Stimulated activated CD4-positive, alpha-beta T cell treated with anti-CD3 and anti-CD28 coated beads, Interleukin-12 subunit alpha, Interleukin-12 subunit beta, amount 100 ng/mL, for 24 hours (primary cell): ENCODE measurements at regions not wholly inside any gene's neighbourhood (a gene's known extent, or its start where the extent isn't known, plus 50 kb on each side); places are given as distances from the start of the nearest gene placed in this dataset.
A peak's percentile ranks its signal among the peaks of the same experiment; 100 is the strongest.

Experiments
- DNase-seq, 2 experiments: peaks; one replicate each; pipeline ENCODE4 v3.0.0-alpha.2; 2020; ENCODE audit warnings: low read depth in 2 of 2

DNA sequence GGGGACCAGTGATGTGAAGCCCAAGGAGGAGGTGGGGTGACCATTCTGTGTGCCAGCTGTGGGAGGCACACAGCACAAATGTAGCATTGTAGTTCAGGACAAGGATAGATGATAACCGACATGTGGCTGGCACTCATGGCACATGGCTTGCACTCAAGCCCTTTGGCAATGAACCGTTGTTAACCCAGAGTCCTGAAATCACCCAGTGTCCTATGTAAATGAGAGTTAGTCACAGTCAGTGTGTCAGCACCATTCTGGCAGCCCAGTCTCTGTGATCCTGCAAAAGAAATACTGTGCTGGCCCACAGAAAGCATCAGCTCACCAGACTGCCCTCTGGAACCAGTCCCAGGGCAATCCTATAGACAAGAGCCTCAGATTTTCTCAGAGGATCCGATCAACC is 339.3 kb downstream of the MID1IP1 start:
- DNase-seq = no peak

DNA sequence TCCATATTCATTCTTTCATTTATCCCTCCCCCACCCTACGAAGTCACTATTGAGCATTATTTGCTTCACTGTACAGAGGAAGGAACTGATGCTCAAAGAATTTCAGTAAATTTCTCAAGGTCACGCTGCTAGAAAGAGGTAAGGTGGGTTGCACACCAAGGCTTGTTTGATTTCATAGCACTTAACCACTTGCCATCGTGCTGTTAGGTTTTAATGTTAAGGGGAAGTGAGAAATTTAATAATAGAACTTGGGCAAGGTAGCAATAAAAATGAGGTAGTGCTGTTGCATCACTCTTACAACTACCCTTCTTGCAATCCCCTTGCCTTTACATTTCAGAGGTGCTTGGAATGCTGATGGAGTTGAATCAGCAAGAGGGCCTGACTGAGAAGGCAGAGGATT is 343.1 kb downstream of the MID1IP1 start:
- DNase-seq = no peak

DNA sequence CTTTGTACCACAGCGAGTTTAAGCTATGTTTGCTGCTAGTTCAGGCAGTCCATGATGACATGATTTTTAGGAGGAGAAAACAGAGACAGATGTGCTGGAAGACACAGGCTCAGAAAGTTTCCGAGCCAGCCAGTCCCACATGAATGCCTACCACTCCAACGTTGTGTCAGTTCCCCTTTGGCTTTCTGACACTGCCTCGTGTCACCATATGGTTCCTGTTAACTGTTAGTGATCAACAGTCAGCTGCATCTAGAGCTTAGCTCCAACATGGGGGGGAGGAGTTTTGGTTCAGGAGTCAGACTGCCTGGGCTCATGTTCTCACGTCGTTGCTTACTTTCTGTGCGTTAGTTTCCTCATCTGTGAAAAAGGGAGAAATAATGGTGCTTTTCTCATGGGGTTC is 343.7 kb downstream of the MID1IP1 start:
- no peak for DNase-seq

- DNase-seq = no peak
Measured at GRCh38 chrX:39145859-39146258, 344.6 kb downstream of the MID1IP1 start.

DNA sequence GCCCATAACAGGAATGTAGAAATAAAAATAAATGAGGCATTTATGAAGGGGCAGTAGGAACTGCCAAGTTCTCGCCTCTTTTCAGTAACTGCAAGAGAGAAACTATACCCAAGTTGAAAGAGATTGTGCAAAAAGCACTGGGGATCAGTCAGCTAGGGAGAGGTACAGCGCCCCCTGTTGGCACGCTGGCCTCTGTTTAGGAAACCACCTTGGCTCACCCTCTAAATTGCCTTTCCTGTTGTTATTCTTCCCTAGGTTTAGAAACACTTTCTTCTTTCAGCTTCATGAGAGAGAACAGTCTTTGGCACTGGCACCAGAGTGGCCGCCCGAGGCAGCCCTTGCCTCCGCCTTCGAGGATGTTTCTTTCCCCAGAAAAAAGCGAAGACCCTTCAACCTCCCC is 348.5 kb downstream of the MID1IP1 start:
- DNase-seq = peak in 1 of 2 experiments; percentile 47

DNA sequence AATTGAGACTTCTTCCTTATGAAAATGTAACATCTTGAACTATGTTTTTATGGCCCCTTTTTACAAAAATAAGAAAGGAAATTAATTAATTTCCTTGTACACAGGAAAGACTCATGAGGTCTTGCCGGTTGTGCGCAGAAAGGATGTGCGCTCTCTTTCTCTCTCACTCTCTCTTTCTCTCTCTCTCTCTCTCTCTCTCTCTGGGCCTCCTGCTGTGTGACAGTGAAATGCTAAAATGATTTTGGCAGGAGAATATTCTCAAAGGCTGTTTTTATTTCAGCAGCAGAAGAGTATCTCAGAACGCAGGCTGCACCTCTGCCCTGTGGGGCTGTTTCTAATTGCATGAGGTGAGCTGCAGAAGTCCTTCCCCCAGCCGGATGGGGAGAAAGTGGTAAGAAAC is 349.0 kb downstream of the MID1IP1 start:
- no peak for DNase-seq

- no peak for DNase-seq
Measured at GRCh38 chrX:39150621-39151020, 349.4 kb downstream of the MID1IP1 start.

DNA sequence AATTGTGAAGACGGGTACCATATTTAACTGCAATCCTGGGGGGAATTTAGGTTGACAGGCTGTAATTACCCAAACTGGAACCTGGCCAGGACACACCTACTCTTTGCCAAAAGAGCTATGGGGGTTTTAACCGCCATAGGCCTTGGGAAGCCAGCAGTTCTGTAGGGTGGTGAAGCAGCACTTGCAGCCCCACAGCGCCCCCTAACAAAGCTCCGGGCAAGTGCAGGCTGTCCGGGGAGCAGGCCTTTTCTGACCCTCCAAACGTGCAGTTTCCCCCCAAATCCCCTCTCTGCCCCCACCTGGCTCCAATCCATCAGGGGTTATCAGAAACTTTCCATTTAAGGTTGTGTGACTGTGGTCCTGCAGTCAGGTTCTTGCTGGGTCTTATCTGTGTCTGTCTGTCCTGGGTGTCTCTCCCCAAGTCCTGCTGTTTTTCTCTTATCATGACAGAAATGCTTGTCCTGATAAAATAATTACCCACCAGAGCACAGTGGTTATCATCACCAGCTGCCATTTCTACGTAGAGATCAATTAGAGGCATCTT is 350.9 kb downstream of the MID1IP1 start:
- no peak for DNase-seq

GRCh38 chrX:39156051-39156450 is 354.8 kb downstream of the MID1IP1 start:
- DNase-seq = no peak

- no peak for DNase-seq
Measured at GRCh38 chrX:39157006-39157405, 355.7 kb downstream of the MID1IP1 start.

GRCh38 chrX:39157796-39158195 is 356.5 kb downstream of the MID1IP1 start:
- no peak for DNase-seq

- DNase-seq = no peak
Measured at GRCh38 chrX:39158801-39159657, 357.8 kb downstream of the MID1IP1 start.

DNA sequence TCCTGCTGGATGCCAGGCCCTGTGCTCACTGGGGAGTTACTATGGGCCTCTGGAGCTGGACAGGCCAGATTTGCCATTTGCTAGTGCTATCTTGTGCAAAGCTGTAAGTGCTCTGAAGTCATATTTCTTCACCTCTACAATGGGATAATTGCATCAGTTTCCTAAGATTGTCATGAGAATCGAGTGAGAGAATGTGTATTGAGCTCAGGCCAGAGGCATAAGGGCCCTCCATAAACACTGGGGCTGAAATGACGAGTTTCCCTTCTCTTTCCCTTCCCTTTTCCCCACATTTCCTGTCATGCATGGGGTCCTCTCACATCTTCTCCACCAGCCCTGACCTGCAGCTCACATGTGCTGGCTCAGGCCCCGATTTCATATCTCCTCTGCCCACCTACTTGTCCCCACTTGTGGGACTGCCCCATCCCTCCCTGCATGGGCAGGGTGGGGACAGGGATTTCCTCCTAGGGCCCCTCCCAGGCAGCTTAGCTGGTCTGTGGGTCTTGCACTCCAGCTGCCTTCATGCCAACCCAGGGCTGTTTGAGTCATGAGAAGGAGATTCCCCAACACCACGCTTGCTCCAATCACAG is 358.8 kb downstream of the MID1IP1 start:
- DNase-seq = no peak

DNA sequence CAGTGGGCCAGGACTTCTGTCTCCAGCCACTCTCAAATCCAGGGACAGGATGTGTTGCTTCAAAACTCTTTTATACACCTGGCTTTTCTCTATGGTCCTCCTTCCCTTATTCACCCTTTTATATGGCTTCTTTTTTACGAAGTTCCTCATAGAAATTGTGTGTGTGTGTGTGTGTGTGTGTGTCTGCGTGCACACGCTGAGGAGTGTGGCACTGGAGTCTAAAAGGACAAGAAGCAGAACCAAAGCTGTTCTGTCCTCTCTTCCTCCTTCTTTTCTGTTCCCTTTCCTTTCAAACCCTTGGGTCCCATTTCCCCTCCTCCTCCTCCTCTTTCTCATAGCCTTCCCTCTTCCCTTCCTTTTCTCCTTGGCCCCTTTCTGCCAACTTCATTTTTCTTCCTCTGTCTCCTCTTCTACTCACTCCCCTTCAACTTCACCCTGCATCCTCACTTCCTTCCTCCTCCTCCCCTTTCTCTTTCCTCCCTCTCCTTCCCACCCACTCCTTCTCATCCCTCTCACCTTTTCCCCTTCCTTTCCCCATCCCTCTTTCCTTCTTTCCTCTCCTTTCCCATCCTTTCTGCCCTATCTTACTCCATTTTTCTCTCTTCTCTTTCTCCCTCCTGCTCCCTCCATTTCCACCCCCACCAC is 360.5 kb downstream of the MID1IP1 start:
- DNase-seq = no peak

- peak; percentile 18 to 29 for DNase-seq
Measured at GRCh38 chrX:39162322-39162735, 361.1 kb downstream of the MID1IP1 start.

GRCh38 chrX:39163581-39164126 is 362.4 kb downstream of the MID1IP1 start:
- DNase-seq = no peak

- DNase-seq = no peak
Measured at GRCh38 chrX:39164212-39164611, 363.0 kb downstream of the MID1IP1 start.

DNA sequence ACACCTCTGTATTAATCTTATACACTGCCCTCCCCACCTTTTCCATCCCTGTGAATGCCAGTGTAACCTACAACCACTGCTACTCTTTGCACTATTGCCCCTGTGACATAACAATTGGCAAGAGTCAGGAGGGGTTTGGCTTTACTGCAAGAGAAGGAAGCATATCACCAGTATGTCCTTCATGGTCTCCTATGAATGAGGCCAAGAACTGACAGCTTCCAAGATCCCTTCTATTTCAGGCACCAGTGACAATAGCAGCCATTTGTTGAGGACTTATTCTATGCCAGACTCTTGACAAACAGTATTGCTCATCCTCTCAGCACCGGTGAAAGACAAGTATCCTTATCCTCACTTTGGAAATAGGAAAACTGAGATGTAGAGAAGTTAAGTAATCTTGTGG is 363.9 kb downstream of the MID1IP1 start:
- no peak for DNase-seq

GRCh38 chrX:39165773-39166172 is 364.5 kb downstream of the MID1IP1 start:
- no peak for DNase-seq

- no peak for DNase-seq
Measured at GRCh38 chrX:39167791-39168190, 366.5 kb downstream of the MID1IP1 start.

DNA sequence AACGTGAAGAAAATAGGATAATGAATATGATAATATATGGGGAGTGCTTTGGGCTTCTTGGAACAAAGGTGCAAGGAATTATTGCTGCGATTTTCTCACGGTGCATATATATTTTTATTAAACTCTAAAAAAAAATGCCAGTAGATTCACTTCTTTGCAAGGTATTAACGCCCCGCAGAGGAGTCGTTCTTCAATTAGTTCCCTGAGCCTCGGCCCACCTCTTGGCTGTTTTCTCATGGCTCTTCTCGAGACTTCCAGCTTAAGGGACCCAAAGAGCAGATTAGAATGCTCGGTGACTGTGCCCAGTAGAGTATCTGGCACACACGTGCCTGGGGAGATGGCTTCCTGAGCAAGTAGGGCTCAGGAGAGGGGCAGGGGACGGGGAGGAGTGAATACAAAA is 367.4 kb downstream of the MID1IP1 start:
- DNase-seq = no peak

GRCh38 chrX:39169976-39170375 is 368.7 kb downstream of the MID1IP1 start:
- DNase-seq = no peak
